ENCODE measurements at regions not wholly inside any gene's neighbourhood (a gene's known extent, or its start where the extent isn't known, plus 50 kb on each side); places are given as distances from the start of the nearest gene placed in this dataset.

GRCh38 chr3:170701696-170702678 is 116.1 kb upstream of the SLC7A14 start:
- DNase-seq (ENCODE audit: low read depth, low spot score), result no peak
- H3K4me2 ChIP-seq (ENCODE audit: insufficient read depth, low read length), result no peak overlapping the region
- ChIA-PET POLR2A (no interaction called here), CTCF (interaction anchor here (2.0 to 2.2 kb wide), 2 partner anchors 11 to 110 kb away, joined by 5 to 11 read pairs; no protein-coding TSS in a partner anchor)
- intact Hi-C loops (cut with micrococcal nuclease) (no loop called here), dilution Hi-C loops (cut with MboI; ENCODE audit: extremely low pct_ligation_motif_present, low sequenced_read_pairs) (no loop called here)
- TF ChIP-seq MYC (IDR thresholded peaks at IDR 0.05; ENCODE audit: low read depth, low read length) (no peak), JUN (IDR thresholded peaks at IDR 0.05; ENCODE audit: borderline replicate concordance, insufficient read depth, insufficient read length, low read depth) (no peak), EZH2 (IDR thresholded peaks at IDR 0.05; ENCODE audit: borderline replicate concordance, low read depth, low read length, severe bottlenecking) (no peak), MAX (IDR thresholded peaks at IDR 0.05; ENCODE audit: insufficient read depth, insufficient read length) (no peak), POLR2A (IDR thresholded peaks at IDR 0.05; ENCODE audit: low read depth, low read length) (no peak), GATA2 (IDR thresholded peaks at IDR 0.05; ENCODE audit: insufficient read depth, insufficient read length, low read depth, low read length) (no peak), CTCF (IDR thresholded peaks at IDR 0.05; ENCODE audit: extremely low read depth in 1 of 2, insufficient read depth in 1 of 2, low read depth in 1 of 2, low read length in 2 of 2) (no peak), FOS (IDR thresholded peaks at IDR 0.05; ENCODE audit: borderline replicate concordance, insufficient read depth, low read length) (no peak), POLR2AphosphoS5 (IDR thresholded peaks at IDR 0.05; ENCODE audit: insufficient read depth, low read depth, low read length) (no peak)
- no peaks in the 10 kb centered on the region for H3K27me3 ChIP-seq (ENCODE audit: control insufficient read depth in 2 of 2, insufficient read depth in 2 of 2, low read length in 2 of 2)
- H4K20me1 ChIP-seq (replicated peaks; ENCODE audit: control insufficient read depth, extremely low read depth, insufficient read depth, low read length), result no peaks in the 10 kb centered on the region
- H3K36me3 ChIP-seq (ENCODE audit: control insufficient read depth in 2 of 2, extremely low read depth in 1 of 2, insufficient read depth in 2 of 2, low read length in 2 of 2), result no peaks in the 10 kb centered on the region
- H3K4me1 ChIP-seq (ENCODE audit: control insufficient read depth, extremely low read depth, insufficient read depth, low read length), result peaks cover 9% of the 10 kb centered on the region
- H3K9me3 ChIP-seq (replicated peaks; ENCODE audit: control insufficient read depth, insufficient read depth, low read length), result no peaks in the 10 kb centered on the region
- BruUV-seq (replicated peaks), result no TSS peak
- no peak overlapping the region for H3K27ac ChIP-seq (ENCODE audit: insufficient read depth, low read depth, low read length)
- FAIRE-seq, result no peak
- H3K9me1 ChIP-seq (replicated peaks; ENCODE audit: control insufficient read depth, extremely low read depth, insufficient read depth, low read length), result no peaks in the 10 kb centered on the region
- no peaks in the 10 kb centered on the region for H3K79me2 ChIP-seq (ENCODE audit: control insufficient read depth, insufficient read depth, low read length)
- no peak overlapping the region for H2AFZ ChIP-seq (ENCODE audit: low read depth, low read length)
- no peak overlapping the region for H3K9ac ChIP-seq (replicated peaks; ENCODE audit: extremely low read depth, insufficient read depth, low read length)
- H3K4me3 ChIP-seq (replicated peaks in 1 of 3; ENCODE audit: insufficient read depth in 1 of 3, low read depth in 1 of 3, low read length in 3 of 3), result no peak overlapping the region
